Uterus (tissue), 2 donors: ENCODE measurements at regions not wholly inside any gene's neighbourhood (a gene's known extent, or its start where the extent isn't known, plus 50 kb on each side); places are given as distances from the start of the nearest gene placed in this dataset.

Source experiments
- CTCF ChIP-seq, 4 experiments: fragments of 200-600 bp in 2 of 4; fragments of 450-650 bp in 2 of 4; sonication (generic) in 2 of 4; IDR thresholded peaks; one replicate each; pipeline ENCODE4 v1.5.1; 2016 to 2019; ENCODE audit warnings: antibody characterized with exemption in 4 of 4, mild to moderate bottlenecking in 2 of 4, moderate library complexity in 1 of 4
- POLR2A ChIP-seq, 2 donors: fragments of 450-650 bp; IDR thresholded peaks; one replicate each; pipeline ENCODE4 v1.6.1; 2016; ENCODE audit warnings: antibody characterized with exemption in 2 of 2, mild to moderate bottlenecking in 1 of 2, moderate library complexity in 1 of 2

- TF ChIP-seq POLR2A (IDR thresholded peaks at IDR 0.05) (no peak), CTCF (IDR thresholded peaks at IDR 0.05) (peak in 2 of 4 experiments; percentile 10 to 18)
Observed at GRCh38 chr20:25987073-25987927, 290.6 kb upstream of the ZNF337 start.
